Uterus (tissue), 3 donors: ENCODE measurements at regions not wholly inside any gene's neighbourhood (a gene's known extent, or its start where the extent isn't known, plus 50 kb on each side); places are given as distances from the start of the nearest gene placed in this dataset.

Experiments
- DNase-seq, 2 donors: peaks; one replicate each; pipeline ENCODE4 v3.0.0-alpha.2; 2019 to 2020
- H3K27ac ChIP-seq, 2 donors: fragments of 200-600 bp; sonication (generic); 1 replicate in 1 of 2; 2 replicates in 1 of 2; pipeline ENCODE4 v1.5.1; 2016 to 2018
- H3K27me3 ChIP-seq, 2 donors: fragments of 200-600 bp; sonication (generic); one replicate each; pipeline ENCODE4 v1.5.1; 2018 to 2019; ENCODE audit warnings: control low read depth in 1 of 2
- H3K36me3 ChIP-seq, 2 donors: fragments of 200-600 bp; sonication (generic); one replicate each; pipeline ENCODE4 v1.5.1; 2019; ENCODE audit warnings: control low read depth in 1 of 2
- H3K4me1 ChIP-seq, 2 donors: fragments of 200-600 bp; sonication (generic); one replicate each; pipeline ENCODE4 v1.5.1; 2018 to 2019; ENCODE audit warnings: control low read depth in 1 of 2
- H3K4me3 ChIP-seq, 2 donors: fragments of 200-600 bp; sonication (generic); 1 replicate in 1 of 2; 2 replicates in 1 of 2; pipeline ENCODE4 v1.5.1; 2018 to 2019; ENCODE audit warnings: mild to moderate bottlenecking in 1 of 2
- H3K9me3 ChIP-seq, 2 donors: fragments of 200-600 bp; sonication (generic); one replicate each; pipeline ENCODE4 v1.5.1; 2019; ENCODE audit warnings: control low read depth in 1 of 2
- CTCF ChIP-seq, 4 experiments: fragments of 200-600 bp in 2 of 4; fragments of 450-650 bp in 2 of 4; sonication (generic) in 2 of 4; IDR thresholded peaks; one replicate each; pipeline ENCODE4 v1.5.1; 2016 to 2019; ENCODE audit warnings: antibody characterized with exemption in 4 of 4, mild to moderate bottlenecking in 2 of 4, moderate library complexity in 1 of 4
- POLR2A ChIP-seq, 2 donors: fragments of 450-650 bp; IDR thresholded peaks; one replicate each; pipeline ENCODE4 v1.6.1; 2016; ENCODE audit warnings: antibody characterized with exemption in 2 of 2, mild to moderate bottlenecking in 1 of 2, moderate library complexity in 1 of 2
- intact Hi-C: fragments of 100-400 bp; cut with DNase I; formaldehyde crosslinking; loops from one replicate; pipeline ENCODE4 v1.15.1; 2023; ENCODE audit warnings: low total_unique reads
- donor health status: DM: yes; HTN: yes; CAD: no.

GRCh38 chr14:98900236-98900635, 371.8 kb downstream of the BCL11B start:
- TF ChIP-seq POLR2A (IDR thresholded peaks at IDR 0.05) = no peak
- TF ChIP-seq CTCF (IDR thresholded peaks at IDR 0.05) = no peak
- intact Hi-C loops = no loop called here
- no peaks in the 10 kb centered on the region for H3K4me1 ChIP-seq
- H3K9me3 ChIP-seq = no peaks in the 10 kb centered on the region
- no peak overlapping the region for H3K4me3 ChIP-seq
- H3K36me3 ChIP-seq = no peaks in the 10 kb centered on the region
- no peaks in the 10 kb centered on the region for H3K27me3 ChIP-seq
- DNase-seq = no peak
- H3K27ac ChIP-seq = no peak overlapping the region

GRCh38 chr14:98900798-98901197, 371.2 kb downstream of the BCL11B start:
- H3K27ac ChIP-seq = no peak overlapping the region
- no peaks in the 10 kb centered on the region for H3K36me3 ChIP-seq
- H3K4me3 ChIP-seq = no peak overlapping the region
- H3K27me3 ChIP-seq = no peaks in the 10 kb centered on the region
- H3K4me1 ChIP-seq = no peaks in the 10 kb centered on the region
- H3K9me3 ChIP-seq = no peaks in the 10 kb centered on the region
- intact Hi-C loops = no loop called here
- DNase-seq = no peak
- TF ChIP-seq POLR2A (IDR thresholded peaks at IDR 0.05) (no peak), CTCF (IDR thresholded peaks at IDR 0.05) (no peak)

- TF ChIP-seq CTCF (IDR thresholded peaks at IDR 0.05) = no peak
- TF ChIP-seq POLR2A (IDR thresholded peaks at IDR 0.05) = no peak
- H3K4me3 ChIP-seq = no peak overlapping the region
- H3K4me1 ChIP-seq = no peaks in the 10 kb centered on the region
- H3K9me3 ChIP-seq = no peaks in the 10 kb centered on the region
- DNase-seq = no peak
- intact Hi-C loops = no loop called here
- no peaks in the 10 kb centered on the region for H3K27me3 ChIP-seq
- H3K36me3 ChIP-seq = no peaks in the 10 kb centered on the region
- no peak overlapping the region for H3K27ac ChIP-seq
Measured at GRCh38 chr14:98901511-98902205, 370.3 kb downstream of the BCL11B start.

GRCh38 chr14:98903371-98903770, 368.6 kb downstream of the BCL11B start:
- Histone ChIP-seq H3K27ac (no peak overlapping the region), H3K9me3 (no peaks in the 10 kb centered on the region), H3K4me1 (no peaks in the 10 kb centered on the region), H3K27me3 (no peaks in the 10 kb centered on the region), H3K36me3 (no peaks in the 10 kb centered on the region), H3K4me3 (no peak overlapping the region)
- TF ChIP-seq CTCF (IDR thresholded peaks at IDR 0.05) (no peak), POLR2A (IDR thresholded peaks at IDR 0.05) (no peak)
- intact Hi-C loops = no loop called here
- DNase-seq = no peak

GRCh38 chr14:98904677-98905076, 367.3 kb downstream of the BCL11B start:
- Histone ChIP-seq H3K4me3 (no peak overlapping the region), H3K27ac (no peak overlapping the region), H3K27me3 (no peaks in the 10 kb centered on the region), H3K36me3 (no peaks in the 10 kb centered on the region), H3K4me1 (no peaks in the 10 kb centered on the region), H3K9me3 (no peaks in the 10 kb centered on the region)
- no peak for TF ChIP-seq CTCF (IDR thresholded peaks at IDR 0.05)
- DNase-seq = no peak
- intact Hi-C loops = no loop called here
